Muscle layer of duodenum (tissue), 2 donors: ENCODE measurements at regions not wholly inside any gene's neighbourhood (a gene's known extent, or its start where the extent isn't known, plus 50 kb on each side); places are given as distances from the start of the nearest gene placed in this dataset.

Source experiments
- H3K27ac ChIP-seq: one replicate; pipeline ENCODE4 v1.7.0; 2013; ENCODE audit warnings: mild to moderate bottlenecking, low read length
- H3K27me3 ChIP-seq: one replicate; pipeline ENCODE4 v1.7.0; 2013; ENCODE audit warnings: low read depth, mild to moderate bottlenecking, control low read depth, low read length
- H3K36me3 ChIP-seq, 2 donors: one replicate each; pipeline ENCODE4 v1.7.0; 2013; ENCODE audit warnings: low read length in 2 of 2, control low read depth in 1 of 2, mild to moderate bottlenecking in 1 of 2; ENCODE audit not compliant: insufficient read depth in 2 of 2, control insufficient read depth in 1 of 2
- H3K4me1 ChIP-seq, 2 donors: one replicate each; pipeline ENCODE4 v1.7.0; 2013; ENCODE audit warnings: low read length in 2 of 2, mild to moderate bottlenecking in 2 of 2, control low read depth in 1 of 2, moderate library complexity in 1 of 2; ENCODE audit not compliant: insufficient read depth in 2 of 2, control insufficient read depth in 1 of 2
- H3K4me3 ChIP-seq, 2 donors: one replicate each; pipeline ENCODE4 v1.7.0; 2013; ENCODE audit warnings: low read length in 2 of 2, low read depth in 1 of 2, mild to moderate bottlenecking in 1 of 2
- H3K9me3 ChIP-seq, 2 donors: one replicate each; pipeline ENCODE4 v1.7.0; 2013; ENCODE audit warnings: low read length in 2 of 2, control low read depth in 1 of 2, mild to moderate bottlenecking in 1 of 2; ENCODE audit not compliant: control insufficient read depth in 1 of 2
- donor health status: healthy.

GRCh38 chr16:6852643-6853225 is 479.9 kb upstream of the RBFOX1 start:
- Histone ChIP-seq H3K4me1 (no peaks in the 10 kb centered on the region), H3K36me3 (no peaks in the 10 kb centered on the region), H3K4me3 (no peak overlapping the region), H3K27ac (no peak overlapping the region), H3K27me3 (no peaks in the 10 kb centered on the region), H3K9me3 (no peaks in the 10 kb centered on the region)

GRCh38 chr16:6846452-6846851 is 486.2 kb upstream of the RBFOX1 start:
- H3K36me3 ChIP-seq = no peaks in the 10 kb centered on the region
- H3K4me3 ChIP-seq = no peak overlapping the region

GRCh38 chr16:6841392-6841791 is 491.3 kb upstream of the RBFOX1 start:
- Histone ChIP-seq H3K27me3 (no peaks in the 10 kb centered on the region), H3K9me3 (peaks cover 0 to 5% of the 10 kb centered on the region in 2 donors), H3K4me3 (no peak overlapping the region), H3K4me1 (no peaks in the 10 kb centered on the region), H3K27ac (no peak overlapping the region), H3K36me3 (no peaks in the 10 kb centered on the region)

More at GRCh38 chr16:6846452-6846851, 486.2 kb upstream of the RBFOX1 start:
- no peak overlapping the region for H3K27ac ChIP-seq
- H3K4me1 ChIP-seq = no peaks in the 10 kb centered on the region
- H3K9me3 ChIP-seq = peaks cover 0 to 2% of the 10 kb centered on the region in 2 donors
- H3K27me3 ChIP-seq = no peaks in the 10 kb centered on the region

- no peaks in the 10 kb centered on the region for H3K36me3 ChIP-seq
- no peaks in the 10 kb centered on the region for H3K27me3 ChIP-seq
- no peak overlapping the region for H3K4me3 ChIP-seq
- no peaks in the 10 kb centered on the region for H3K4me1 ChIP-seq
- peaks cover 0 to 5% of the 10 kb centered on the region in 2 donors for H3K9me3 ChIP-seq
- no peak overlapping the region for H3K27ac ChIP-seq
Observed at GRCh38 chr16:6837722-6838121, 494.9 kb upstream of the RBFOX1 start.

- peaks cover 0 to 5% of the 10 kb centered on the region in 2 donors for H3K9me3 ChIP-seq
- H3K27me3 ChIP-seq = no peaks in the 10 kb centered on the region
- no peaks in the 10 kb centered on the region for H3K4me1 ChIP-seq
Observed at GRCh38 chr16:6836766-6837165, 495.9 kb upstream of the RBFOX1 start.

GRCh38 chr16:6835941-6836340 is 496.7 kb upstream of the RBFOX1 start:
- Histone ChIP-seq H3K36me3 (no peaks in the 10 kb centered on the region), H3K4me1 (no peaks in the 10 kb centered on the region), H3K4me3 (no peak overlapping the region), H3K27ac (no peak overlapping the region), H3K9me3 (no peaks in the 10 kb centered on the region), H3K27me3 (no peaks in the 10 kb centered on the region)

More at GRCh38 chr16:6836766-6837165, 495.9 kb upstream of the RBFOX1 start:
- H3K36me3 ChIP-seq = no peaks in the 10 kb centered on the region
- H3K27ac ChIP-seq = no peak overlapping the region
- H3K4me3 ChIP-seq = no peak overlapping the region

GRCh38 chr16:6835516-6835915 is 497.1 kb upstream of the RBFOX1 start:
- H3K4me1 ChIP-seq = no peaks in the 10 kb centered on the region
- H3K27me3 ChIP-seq = no peaks in the 10 kb centered on the region
- no peaks in the 10 kb centered on the region for H3K9me3 ChIP-seq
- H3K27ac ChIP-seq = no peak overlapping the region
- no peaks in the 10 kb centered on the region for H3K36me3 ChIP-seq
- no peak overlapping the region for H3K4me3 ChIP-seq

GRCh38 chr16:6828690-6829089 is 504.0 kb upstream of the RBFOX1 start:
- H3K36me3 ChIP-seq = no peaks in the 10 kb centered on the region
- H3K9me3 ChIP-seq = no peaks in the 10 kb centered on the region
- H3K4me1 ChIP-seq = no peaks in the 10 kb centered on the region
- no peaks in the 10 kb centered on the region for H3K27me3 ChIP-seq
- no peak overlapping the region for H3K27ac ChIP-seq
- no peak overlapping the region for H3K4me3 ChIP-seq

- Histone ChIP-seq H3K4me3 (no peak overlapping the region), H3K27me3 (no peaks in the 10 kb centered on the region), H3K9me3 (no peaks in the 10 kb centered on the region), H3K36me3 (no peaks in the 10 kb centered on the region), H3K4me1 (no peaks in the 10 kb centered on the region), H3K27ac (no peak overlapping the region)
Observed at GRCh38 chr16:6827931-6828330, 504.7 kb upstream of the RBFOX1 start.

- H3K27ac ChIP-seq = no peak overlapping the region
- H3K9me3 ChIP-seq = no peaks in the 10 kb centered on the region
- H3K4me1 ChIP-seq = no peaks in the 10 kb centered on the region
- no peaks in the 10 kb centered on the region for H3K36me3 ChIP-seq
- no peak overlapping the region for H3K4me3 ChIP-seq
- no peaks in the 10 kb centered on the region for H3K27me3 ChIP-seq
Observed at GRCh38 chr16:6827267-6827666, 505.4 kb upstream of the RBFOX1 start.

GRCh38 chr16:6822041-6822440 is 510.6 kb upstream of the RBFOX1 start:
- Histone ChIP-seq H3K9me3 (no peaks in the 10 kb centered on the region), H3K27ac (no peak overlapping the region), H3K4me3 (no peak overlapping the region), H3K36me3 (no peaks in the 10 kb centered on the region), H3K4me1 (no peaks in the 10 kb centered on the region), H3K27me3 (no peaks in the 10 kb centered on the region)

- Histone ChIP-seq H3K4me3 (no peak overlapping the region), H3K9me3 (no peaks in the 10 kb centered on the region), H3K27ac (no peak overlapping the region), H3K36me3 (no peaks in the 10 kb centered on the region), H3K4me1 (no peaks in the 10 kb centered on the region), H3K27me3 (no peaks in the 10 kb centered on the region)
Observed at GRCh38 chr16:6804461-6804860, 528.2 kb upstream of the RBFOX1 start.
